ENCODE measurements at regions not wholly inside any gene's neighbourhood (a gene's known extent, or its start where the extent isn't known, plus 50 kb on each side); places are given as distances from the start of the nearest gene placed in this dataset.

GRCh38 chr16:26276289-26276688 lies 584.5 kb downstream of the HS3ST4 start:
- H3K27me3 Mint-ChIP-seq (ENCODE audit: low read depth) = no peaks in the 10 kb centered on the region
- no peaks in the 10 kb centered on the region for H3K36me3 Mint-ChIP-seq
- CTCF ChIA-PET = no interaction called here
- no peak for ATAC-seq
- peaks cover 19% of the 10 kb centered on the region for H3K4me1 Mint-ChIP-seq
- no peak for DNase-seq (ENCODE audit: low spot score)
- no peak overlapping the region for H3K27ac Mint-ChIP-seq
- no peak overlapping the region for H3K4me3 Mint-ChIP-seq
- H3K9me3 Mint-ChIP-seq = peaks cover 11% of the 10 kb centered on the region
- no peak for TF ChIP-seq CREB1 (CRISPR knock-in tag; IDR thresholded peaks at IDR 0.05)
- 0 out of 2 replicates have a peak, but pooled peaks have one; percentile 38 for TF ChIP-seq ZNF121 (CRISPR knock-in tag; IDR thresholded peaks at IDR 0.05)
- no peak for TF ChIP-seq ZSCAN18 (CRISPR knock-in tag; IDR thresholded peaks at IDR 0.05)
- TF ChIP-seq IRF1 (CRISPR knock-in tag; IDR thresholded peaks at IDR 0.05) = no peak
- POLR2A ChIA-PET = no interaction called here

- ChIA-PET CTCF (no interaction called here), POLR2A (no interaction called here)
- no peak for TF ChIP-seq ZNF317 (CRISPR knock-in tag; IDR thresholded peaks at IDR 0.05; ENCODE audit: borderline replicate concordance, low read depth)
- H3K27me3 Mint-ChIP-seq (ENCODE audit: low read depth) = no peaks in the 10 kb centered on the region
- H3K27ac Mint-ChIP-seq = no peak overlapping the region; the same call in 1 of the 2 replicates
- no peak overlapping the region for H3K4me3 Mint-ChIP-seq
- peaks cover 24% of the 10 kb centered on the region for H3K4me1 Mint-ChIP-seq
- no peak for DNase-seq (ENCODE audit: low spot score)
- peak; percentile 64 for ATAC-seq
- no peaks in the 10 kb centered on the region for H3K36me3 Mint-ChIP-seq
- peaks cover 11% of the 10 kb centered on the region for H3K9me3 Mint-ChIP-seq
Observed at GRCh38 chr16:26281381-26282110, 589.8 kb downstream of the HS3ST4 start.

- Mint-ChIP-seq H3K4me1 (no peaks in the 10 kb centered on the region), H3K27ac (no peak overlapping the region), H3K4me3 (no peak overlapping the region), H3K27me3 (ENCODE audit: low read depth) (no peaks in the 10 kb centered on the region; the same call in 1 of the 2 replicates), H3K9me3 (peaks cover 14% of the 10 kb centered on the region), H3K36me3 (peaks cover 3% of the 10 kb centered on the region)
- no peak for ATAC-seq
- ChIA-PET CTCF (no interaction called here), POLR2A (no interaction called here)
- no peak for DNase-seq (ENCODE audit: low spot score)
- no peak for TF ChIP-seq IRF2 (CRISPR knock-in tag; IDR thresholded peaks at IDR 0.05; ENCODE audit: borderline replicate concordance, low read depth)
- no peak for TF ChIP-seq ELF4 (CRISPR knock-in tag; IDR thresholded peaks at IDR 0.05; ENCODE audit: low read depth)
- TF ChIP-seq CBFB (CRISPR knock-in tag; IDR thresholded peaks at IDR 0.05; ENCODE audit: low read depth) = no peak
- TF ChIP-seq ZNF138 (CRISPR knock-in tag; conservative IDR thresholded peaks at IDR 0.05) = no peak
- no peak for TF ChIP-seq ZNF263 (CRISPR knock-in tag; IDR thresholded peaks at IDR 0.05; ENCODE audit: low read depth)
Observed at GRCh38 chr16:26295625-26296304, 604.0 kb downstream of the HS3ST4 start.

GRCh38 chr16:26301516-26301915 lies 609.8 kb downstream of the HS3ST4 start:
- Mint-ChIP-seq H3K4me3 (no peak overlapping the region), H3K27ac (no peak overlapping the region), H3K27me3 (ENCODE audit: low read depth) (no peaks in the 10 kb centered on the region; the same call in 1 of the 2 replicates), H3K36me3 (peaks cover 3% of the 10 kb centered on the region), H3K4me1 (no peaks in the 10 kb centered on the region; the same call in 1 of the 2 replicates), H3K9me3 (peaks cover 11% of the 10 kb centered on the region)
- ATAC-seq (no peak), DNase-seq (ENCODE audit: low spot score) (no peak)
- ChIA-PET POLR2A (no interaction called here), CTCF (no interaction called here)
- no peak for TF ChIP-seq ATF2 (CRISPR knock-in tag; IDR thresholded peaks at IDR 0.05; ENCODE audit: borderline replicate concordance, low read depth)
- no peak for TF ChIP-seq ARID4B (CRISPR knock-in tag; IDR thresholded peaks at IDR 0.05; ENCODE audit: borderline replicate concordance)
- TF ChIP-seq MAX (CRISPR knock-in tag; IDR thresholded peaks at IDR 0.05) = no peak
- TF ChIP-seq CREM (CRISPR knock-in tag; IDR thresholded peaks at IDR 0.05) = no peak
- TF ChIP-seq MLX (CRISPR knock-in tag; IDR thresholded peaks at IDR 0.05) = no peak
- no peak for TF ChIP-seq ZNF416 (CRISPR knock-in tag; IDR thresholded peaks at IDR 0.05)
